ENCODE measurements at regions not wholly inside any gene's neighbourhood (a gene's known extent, or its start where the extent isn't known, plus 50 kb on each side); places are given as distances from the start of the nearest gene placed in this dataset.

DNA sequence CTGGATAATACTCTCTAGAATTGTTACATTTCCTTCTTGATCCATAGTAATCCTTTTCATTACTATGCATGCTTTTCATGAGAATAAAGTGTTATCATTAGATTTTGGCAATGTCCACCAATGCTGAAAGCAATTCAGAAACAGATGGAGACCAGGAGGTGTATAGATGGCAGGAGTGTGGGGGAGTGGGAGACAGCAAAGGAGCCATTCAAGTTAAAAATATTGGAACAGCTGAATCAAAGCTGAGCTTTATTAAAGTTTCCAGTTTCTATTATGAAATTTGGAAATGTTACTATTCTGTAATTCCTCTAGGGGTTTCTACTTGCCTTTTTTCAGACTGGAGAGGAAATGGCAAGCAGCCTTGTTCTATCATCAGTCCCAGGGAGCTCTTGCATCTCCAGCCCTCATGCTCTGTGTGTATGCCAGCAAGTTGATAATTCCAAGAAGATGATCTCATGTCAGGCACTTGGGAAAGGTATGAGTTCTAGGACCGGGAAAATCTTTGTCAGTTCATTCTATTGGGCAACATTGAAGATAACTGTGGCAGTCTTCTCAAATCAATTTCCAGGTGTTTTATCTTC lies 228.0 kb downstream of the CD109 start:
- TF ChIP-seq, protein P1, sequence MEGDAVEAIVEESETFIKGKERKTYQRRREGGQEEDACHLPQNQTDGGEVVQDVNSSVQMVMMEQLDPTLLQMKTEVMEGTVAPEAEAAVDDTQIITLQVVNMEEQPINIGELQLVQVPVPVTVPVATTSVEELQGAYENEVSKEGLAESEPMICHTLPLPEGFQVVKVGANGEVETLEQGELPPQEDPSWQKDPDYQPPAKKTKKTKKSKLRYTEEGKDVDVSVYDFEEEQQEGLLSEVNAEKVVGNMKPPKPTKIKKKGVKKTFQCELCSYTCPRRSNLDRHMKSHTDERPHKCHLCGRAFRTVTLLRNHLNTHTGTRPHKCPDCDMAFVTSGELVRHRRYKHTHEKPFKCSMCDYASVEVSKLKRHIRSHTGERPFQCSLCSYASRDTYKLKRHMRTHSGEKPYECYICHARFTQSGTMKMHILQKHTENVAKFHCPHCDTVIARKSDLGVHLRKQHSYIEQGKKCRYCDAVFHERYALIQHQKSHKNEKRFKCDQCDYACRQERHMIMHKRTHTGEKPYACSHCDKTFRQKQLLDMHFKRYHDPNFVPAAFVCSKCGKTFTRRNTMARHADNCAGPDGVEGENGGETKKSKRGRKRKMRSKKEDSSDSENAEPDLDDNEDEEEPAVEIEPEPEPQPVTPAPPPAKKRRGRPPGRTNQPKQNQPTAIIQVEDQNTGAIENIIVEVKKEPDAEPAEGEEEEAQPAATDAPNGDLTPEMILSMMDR (IDR thresholded peaks at IDR 0.05): no peak
- TF ChIP-seq POLR2A (IDR thresholded peaks at IDR 0.05): no peak

All from vagina (tissue), 2 donors.